H1 (cell line): ENCODE measurements at regions not wholly inside any gene's neighbourhood (a gene's known extent, or its start where the extent isn't known, plus 50 kb on each side); places are given as distances from the start of the nearest gene placed in this dataset.

Experiments
- CTCF ChIA-PET: fragments of 300-600 bp; sonication (Branson Sonifier 250); formaldehyde crosslinking; loops from one replicate; lab custom pipeline; 2021; ENCODE audit not compliant: partially characterized antibody; lab: Charles Lee
- POLR2A ChIA-PET: fragments of 300-600 bp; sonication (Branson Sonifier 250); formaldehyde crosslinking; loops from one replicate; lab custom pipeline; 2021; ENCODE audit warnings: inconsistent platforms; ENCODE audit not compliant: partially characterized antibody; lab: Charles Lee
- DNase-seq, 2 experiments: peaks; one replicate each; pipeline versions ENCODE4 v3.0.0 to v3.0.0-alpha.2; 2010 to 2022; ENCODE audit warnings: low spot score in 2 of 2, low read depth in 1 of 2, mixed read lengths in 1 of 2
- FAIRE-seq: peaks from 2 replicates; lab custom pipeline; 2011; peaks lifted over from hg19 to GRCh38; lab: Jason Lieb, UNC
- H2AFZ ChIP-seq: 2 replicates; pipeline ENCODE4 v1.8.1; 2012; ENCODE audit warnings: low read length, inconsistent platforms
- H2AK5ac ChIP-seq: 2 replicates; pipeline ENCODE4 v1.6.1; 2013; ENCODE audit warnings: low read depth, low read length
- H2BK120ac ChIP-seq: replicated peaks from 2 replicates; pipeline ENCODE3; 2013; ENCODE audit warnings: low read depth, low read length, inconsistent platforms
- H2BK12ac ChIP-seq: 2 replicates; pipeline ENCODE4 v1.6.1; 2013; ENCODE audit warnings: low read depth, low read length
- H2BK15ac ChIP-seq: 2 replicates; pipeline ENCODE4 v1.6.1; 2013; ENCODE audit warnings: low read length
- H2BK20ac ChIP-seq: 2 replicates; pipeline ENCODE4 v1.6.1; 2013; ENCODE audit warnings: low read length
- H2BK5ac ChIP-seq: 2 replicates; pipeline ENCODE4 v1.6.1; 2013; ENCODE audit warnings: low read depth, low read length
- H3K14ac ChIP-seq: 2 replicates; pipeline ENCODE4 v1.6.1; 2013; ENCODE audit warnings: inconsistent platforms; ENCODE audit not compliant: insufficient read length
- H3K18ac ChIP-seq: 2 replicates; pipeline ENCODE4 v1.6.1; 2013; ENCODE audit warnings: low read length; ENCODE audit errors: extremely low read depth
- H3K23ac ChIP-seq: 2 replicates; pipeline ENCODE4 v1.6.1; 2013; ENCODE audit warnings: inconsistent platforms; ENCODE audit not compliant: insufficient read length
- H3K23me2 ChIP-seq: 2 replicates; pipeline ENCODE4 v1.6.1; 2013; ENCODE audit warnings: low read depth, low read length
- H3K27ac ChIP-seq: 2 replicates; pipeline ENCODE4 v1.6.1; 2011; ENCODE audit warnings: low read depth, low read length, inconsistent platforms
- H3K27me3 ChIP-seq, 4 experiments: replicated peaks in 1 of 4; 1 replicate in 1 of 4; 2 replicates in 3 of 4; pipeline versions ENCODE4 v1.6.1 to v1.8.1; 2011 to 2013; ENCODE audit warnings: low read length in 3 of 4, mild to moderate bottlenecking in 3 of 4, inconsistent platforms in 2 of 4, mixed read lengths in 2 of 4, moderate library complexity in 1 of 4; ENCODE audit not compliant: control insufficient read depth in 3 of 4, insufficient read depth in 3 of 4; ENCODE audit errors: extremely low read depth in 1 of 4
- H3K36me3 ChIP-seq, 4 experiments: 2 replicates each; pipeline versions ENCODE4 v1.6.1 to v1.8.1; 2011 to 2013; ENCODE audit warnings: mild to moderate bottlenecking in 4 of 4, low read length in 3 of 4, moderate library complexity in 2 of 4, control low read depth in 1 of 4, inconsistent platforms in 1 of 4; ENCODE audit not compliant: insufficient read depth in 4 of 4, control insufficient read depth in 2 of 4
- H3K4ac ChIP-seq: replicated peaks from 2 replicates; pipeline ENCODE3; 2013; ENCODE audit warnings: low read length, low read depth, mixed read lengths, inconsistent platforms; ENCODE audit not compliant: insufficient read length
- H3K4me1 ChIP-seq, 4 experiments: replicated peaks in 1 of 4; 1 replicate in 1 of 4; 2 replicates in 3 of 4; pipeline versions ENCODE4 v1.6.1 to v1.8.1; 2011 to 2013; ENCODE audit warnings: low read length in 3 of 4, inconsistent platforms in 2 of 4, mixed read lengths in 1 of 4; ENCODE audit not compliant: insufficient read depth in 4 of 4, control insufficient read depth in 3 of 4
- H3K4me2 ChIP-seq, 2 experiments: 2 replicates each; pipeline versions ENCODE4 v1.6.1 to v1.8.1; 2011 to 2013; ENCODE audit warnings: low read depth in 2 of 2, low read length in 2 of 2, control low read depth in 1 of 2, inconsistent platforms in 1 of 2, mild to moderate bottlenecking in 1 of 2; ENCODE audit not compliant: insufficient read depth in 1 of 2
- H3K4me3 ChIP-seq, 4 experiments: fragments of 200-600, 300-600 bp in 1 of 4; sonication (generic), shearing (Covaris generic), sonication (Bioruptor Twin) in 1 of 4; 2 replicates each; pipeline versions ENCODE4 v1.5.1 to v1.8.1; 2011 to 2016; ENCODE audit warnings: low read length in 4 of 4, low read depth in 3 of 4, control low read depth in 2 of 4, inconsistent platforms in 2 of 4, mild to moderate bottlenecking in 2 of 4, mixed read lengths in 1 of 4, moderate library complexity in 1 of 4; ENCODE audit not compliant: insufficient read depth in 2 of 4; ENCODE audit errors: extremely low read depth in 1 of 4
- H3K56ac ChIP-seq: replicated peaks from 2 replicates; pipeline ENCODE3; 2013; ENCODE audit warnings: low read depth, mild to moderate bottlenecking, mixed read lengths, low read length, inconsistent platforms; ENCODE audit not compliant: insufficient read length
- H3K79me1 ChIP-seq: 2 replicates; pipeline ENCODE4 v1.6.1; 2013; ENCODE audit warnings: low read depth, low read length, control low read depth
- H3K79me2 ChIP-seq, 2 experiments: 2 replicates each; pipeline versions ENCODE4 v1.6.1 to v1.8.1; 2012 to 2013; ENCODE audit warnings: low read length in 2 of 2, mild to moderate bottlenecking in 2 of 2, inconsistent platforms in 1 of 2; ENCODE audit not compliant: insufficient read depth in 2 of 2, control insufficient read depth in 1 of 2
- H3K9ac ChIP-seq, 4 experiments: replicated peaks in 1 of 4; 1 replicate in 1 of 4; 2 replicates in 3 of 4; pipeline versions ENCODE4 v1.6.1 to v1.8.1; 2011 to 2013; ENCODE audit warnings: low read depth in 3 of 4, low read length in 3 of 4, control low read depth in 2 of 4, mild to moderate bottlenecking in 2 of 4, moderate library complexity in 2 of 4, inconsistent platforms in 1 of 4; ENCODE audit errors: extremely low read depth in 1 of 4
- H3K9me3 ChIP-seq, 2 experiments: 2 replicates each; pipeline versions ENCODE4 v1.6.1 to v1.8.1; 2012 to 2013; ENCODE audit warnings: mild to moderate bottlenecking in 2 of 2, moderate library complexity in 2 of 2, control low read depth in 1 of 2, inconsistent platforms in 1 of 2, low read depth in 1 of 2, low read length in 1 of 2, mixed read lengths in 1 of 2; ENCODE audit not compliant: insufficient read depth in 2 of 2
- H4K20me1 ChIP-seq, 2 experiments: replicated peaks in 1 of 2; 2 replicates each; pipeline versions ENCODE3 to v1.8.1; 2011 to 2013; ENCODE audit warnings: inconsistent platforms in 2 of 2, low read length in 2 of 2, mild to moderate bottlenecking in 1 of 2; ENCODE audit not compliant: insufficient read depth in 2 of 2, control insufficient read depth in 1 of 2
- H4K5ac ChIP-seq: 2 replicates; pipeline ENCODE4 v1.6.1; 2013; ENCODE audit warnings: low read length, low read depth, mixed read lengths, inconsistent platforms; ENCODE audit not compliant: insufficient read length
- H4K8ac ChIP-seq: 2 replicates; pipeline ENCODE4 v1.8.0; 2013; ENCODE audit warnings: mild to moderate bottlenecking, moderate library complexity, low read length, inconsistent platforms; ENCODE audit not compliant: insufficient read depth; ENCODE audit errors: extremely low read depth
- H4K91ac ChIP-seq: replicated peaks from 2 replicates; pipeline ENCODE3; 2013; ENCODE audit warnings: low read length, mixed read lengths, inconsistent platforms; ENCODE audit not compliant: insufficient read length
- CBX5 ChIP-seq: fragments of 300-800, 300-1000 bp; sonication (generic); IDR thresholded peaks from 2 replicates; pipeline ENCODE4 v1.7.1; 2016; ENCODE audit warnings: antibody characterized with exemption, low read length, low read depth
- GTF2F1 ChIP-seq: IDR thresholded peaks from 2 replicates; pipeline ENCODE4 v1.6.1; 2012; ENCODE audit warnings: low read depth, low read length, improper control_type of control experiment, borderline replicate concordance
- JUND ChIP-seq: IDR thresholded peaks from 2 replicates; pipeline ENCODE4 v1.6.1; 2011; ENCODE audit warnings: mild to moderate bottlenecking, improper control_type of control experiment, low read length
- KDM1A ChIP-seq: fragments of 200-600, 300-600 bp; sonication (generic); IDR thresholded peaks from 2 replicates; pipeline ENCODE4 v1.7.1; 2016; ENCODE audit warnings: mild to moderate bottlenecking, low read length, borderline replicate concordance
- KDM4A ChIP-seq: IDR thresholded peaks from one replicate; pipeline ENCODE4 v1.7.1; 2012; ENCODE audit warnings: low read depth, mild to moderate bottlenecking, moderate library complexity, low read length, inconsistent platforms; ENCODE audit not compliant: severe bottlenecking
- MAFK ChIP-seq: IDR thresholded peaks from 2 replicates; pipeline ENCODE4 v1.6.1; 2012; ENCODE audit warnings: low read depth, mild to moderate bottlenecking, improper control_type of control experiment, low read length
- POLR2AphosphoS5 ChIP-seq: IDR thresholded peaks from 2 replicates; pipeline ENCODE4 v1.6.1; 2011; ENCODE audit warnings: low read depth, low read length
- SIRT6 ChIP-seq: IDR thresholded peaks from one replicate; pipeline ENCODE4 v1.7.1; 2012; ENCODE audit warnings: low read length, inconsistent platforms
- TAF1 ChIP-seq: IDR thresholded peaks from 2 replicates; pipeline ENCODE4 v1.6.1; 2011; ENCODE audit warnings: mild to moderate bottlenecking, low read depth, low read length
- TAF7 ChIP-seq: optimal IDR thresholded peaks from 2 replicates; pipeline ENCODE3; 2011; ENCODE audit warnings: low read depth, mild to moderate bottlenecking, inconsistent platforms, low read length, moderate library complexity, borderline replicate concordance
- WGBS, 2 experiments: shearing (Covaris generic) in 1 of 2; methylation state at CpG; one replicate each; pipeline versions ENCODE4 v1.1.6 to v1.1.7; 2013 to 2015; ENCODE audit warnings: low lambda C conversion rate in 2 of 2, mixed read lengths in 2 of 2, inconsistent platforms in 1 of 2, low coverage in 1 of 2, missing lambda C conversion rate in 1 of 2; ENCODE audit not compliant: insufficient replicate concordance in 2 of 2, insufficient coverage in 1 of 2, insufficient read length in 1 of 2; ENCODE audit errors: extremely low coverage in 1 of 2, missing lambda C conversion rate in 1 of 2; 5-methylcytosine and 5-hydroxymethylcytosine counted together

- H3K79me2 ChIP-seq = no peaks in the 10 kb centered on the region
- no peak overlapping the region for H4K8ac ChIP-seq
- H3K9ac ChIP-seq = no peak overlapping the region
- no peak overlapping the region for H3K4ac ChIP-seq
- no peak overlapping the region for H3K23ac ChIP-seq
- H3K23me2 ChIP-seq = no peaks in the 10 kb centered on the region
- no peak overlapping the region for H4K5ac ChIP-seq
- no peak overlapping the region for H3K4me3 ChIP-seq
- H3K4me1 ChIP-seq = no peaks in the 10 kb centered on the region
- H3K14ac ChIP-seq = no peak overlapping the region
- no peak overlapping the region for H2BK5ac ChIP-seq
- no peaks in the 10 kb centered on the region for H3K79me1 ChIP-seq
- H2BK12ac ChIP-seq = no peak overlapping the region
- H3K56ac ChIP-seq = no peak overlapping the region
- H2BK20ac ChIP-seq = no peak overlapping the region
- H4K91ac ChIP-seq = no peak overlapping the region
- ChIA-PET CTCF (interaction anchor here (0.6 to 0.7 kb wide), 2 partner anchors 48 to 1008 kb away, joined by 3 to 4 read pairs; no protein-coding TSS in a partner anchor), POLR2A (interaction anchor here (0.6 kb wide), 1 partner anchor 46 kb away, joined by 3 read pairs; no protein-coding TSS in a partner anchor)
- WGBS, 2 experiments = 94% methylated on average over 1 of the region's 1 CpG; no CpG with 5 or more reads in 1 of the 2 experiments
- no peak overlapping the region for H3K18ac ChIP-seq
- H3K36me3 ChIP-seq = no peaks in the 10 kb centered on the region
- H2AK5ac ChIP-seq = no peak overlapping the region
- no peak overlapping the region for H3K4me2 ChIP-seq
- DNase-seq (no peak), FAIRE-seq (no peak)
- H4K20me1 ChIP-seq = no peaks in the 10 kb centered on the region
- no peak overlapping the region for H2AFZ ChIP-seq
- TF ChIP-seq CBX5 = no peak
- TF ChIP-seq MAFK = no peak
- TF ChIP-seq POLR2AphosphoS5 = no peak
- no peak for TF ChIP-seq GTF2F1
- TF ChIP-seq KDM4A = no peak
- no peak for TF ChIP-seq TAF7
- no peak for TF ChIP-seq KDM1A
- no peak for TF ChIP-seq JUND
- no peak for TF ChIP-seq TAF1
- TF ChIP-seq SIRT6 = no peak
- H3K27me3 ChIP-seq = no peaks in the 10 kb centered on the region
- no peak overlapping the region for H2BK120ac ChIP-seq
- no peak overlapping the region for H3K27ac ChIP-seq
- H3K9me3 ChIP-seq = peaks cover 13 to 20% of the 10 kb centered on the region in 2 experiments
- H2BK15ac ChIP-seq = no peak overlapping the region
These were observed 664.9 kb downstream of the METTL4 start for GRCh38 chr18:1906421-1906820.
